NCI-H510A treated with DMSO at 0.1 percent for 48 hours (cell line): ENCODE measurements at regions not wholly inside any gene's neighbourhood (a gene's known extent, or its start where the extent isn't known, plus 50 kb on each side); places are given as distances from the start of the nearest gene placed in this dataset.
A peak's percentile ranks its signal among the peaks of the same experiment; 100 is the strongest.

ENCODE experiments used
- DNase-seq: peaks from one replicate; lab custom pipeline; 2025; lab: John Stamatoyannopoulos, UW

DNA sequence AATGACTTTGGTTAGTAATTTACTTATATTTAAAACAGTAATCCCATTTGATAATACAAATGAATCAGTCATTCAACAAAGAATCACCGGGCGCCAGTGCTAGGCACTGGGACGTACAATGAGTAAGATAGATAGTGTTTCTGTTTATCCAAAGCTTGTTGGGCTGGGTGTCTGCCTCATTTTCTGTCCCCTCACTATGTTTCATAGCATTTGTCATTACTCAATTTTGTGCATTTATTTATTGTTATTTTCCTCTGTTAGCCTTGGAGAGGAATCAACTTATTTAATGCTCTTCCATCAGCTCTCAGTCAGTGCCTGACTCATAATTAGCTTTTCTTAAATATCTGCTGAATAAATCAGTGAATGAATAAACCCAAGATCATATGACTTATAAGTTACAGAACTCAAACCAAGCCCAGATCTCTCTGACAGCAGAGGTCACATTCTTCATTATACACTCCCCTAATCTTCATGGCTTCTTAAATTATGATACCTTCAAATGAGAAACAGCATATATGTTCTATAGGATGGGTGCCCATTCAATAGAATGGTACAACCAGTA is 86.2 kb downstream of the TSPAN8 start:
- no peak for DNase-seq

DNA sequence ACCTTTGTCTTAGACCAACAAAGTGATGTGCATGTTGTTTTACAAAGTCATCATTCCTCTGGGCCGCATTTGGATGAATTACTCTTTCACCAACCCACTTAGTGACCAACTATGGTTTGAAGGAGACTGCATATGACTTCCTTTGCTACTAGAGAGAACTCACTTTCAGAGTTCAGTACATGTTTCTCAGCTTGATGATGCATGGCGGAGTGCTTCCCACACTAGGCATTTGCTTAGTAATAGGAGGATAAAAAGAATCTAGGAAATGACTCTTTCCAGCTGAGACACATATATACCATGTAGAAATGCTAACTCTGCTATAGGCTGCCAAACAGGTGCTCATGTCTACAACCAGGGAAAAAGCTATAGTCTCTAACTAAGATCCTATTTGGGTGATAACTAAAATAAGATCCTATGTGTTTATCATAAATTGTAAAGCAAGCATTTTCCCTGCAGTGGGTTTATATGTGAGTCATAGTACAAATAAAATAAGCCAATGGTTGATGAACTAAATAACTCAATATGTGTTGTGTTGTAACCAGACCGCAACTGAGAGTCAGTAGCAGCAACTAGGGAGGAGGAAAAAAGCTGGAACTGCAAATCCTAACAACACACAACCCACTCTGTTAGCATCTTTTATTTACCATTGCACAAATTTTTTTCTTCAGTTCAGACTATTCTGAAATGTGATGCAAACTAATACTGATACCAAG is 87.2 kb downstream of the TSPAN8 start:
- no peak for DNase-seq

- no peak for DNase-seq
Measured at GRCh38 chr12:71069311-71069710, 88.5 kb downstream of the TSPAN8 start.

GRCh38 chr12:71063087-71063486 is 94.7 kb downstream of the TSPAN8 start:
- no peak for DNase-seq

- no peak for DNase-seq
Measured at GRCh38 chr12:71061451-71061850, 96.3 kb downstream of the TSPAN8 start.

DNA sequence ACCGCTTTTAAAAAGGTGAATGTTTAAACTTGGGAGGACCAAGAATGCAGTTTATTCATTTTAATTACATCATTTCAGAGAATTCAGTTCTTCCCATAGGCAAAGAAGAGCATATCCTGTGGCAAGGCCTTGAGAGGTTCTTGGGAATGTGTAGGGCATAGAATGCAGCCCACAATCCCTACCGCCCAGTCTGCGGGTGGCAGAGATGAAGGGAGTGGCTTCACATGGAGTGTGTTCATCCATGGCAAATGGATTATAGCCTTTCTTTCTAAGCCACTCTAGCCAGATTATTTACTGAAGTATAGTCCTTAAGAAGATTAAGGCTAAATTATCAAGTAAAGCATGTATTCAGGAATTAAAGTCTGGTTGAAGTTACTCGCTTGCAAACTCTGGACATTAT is 97.4 kb downstream of the TSPAN8 start:
- DNase-seq: no peak

DNA sequence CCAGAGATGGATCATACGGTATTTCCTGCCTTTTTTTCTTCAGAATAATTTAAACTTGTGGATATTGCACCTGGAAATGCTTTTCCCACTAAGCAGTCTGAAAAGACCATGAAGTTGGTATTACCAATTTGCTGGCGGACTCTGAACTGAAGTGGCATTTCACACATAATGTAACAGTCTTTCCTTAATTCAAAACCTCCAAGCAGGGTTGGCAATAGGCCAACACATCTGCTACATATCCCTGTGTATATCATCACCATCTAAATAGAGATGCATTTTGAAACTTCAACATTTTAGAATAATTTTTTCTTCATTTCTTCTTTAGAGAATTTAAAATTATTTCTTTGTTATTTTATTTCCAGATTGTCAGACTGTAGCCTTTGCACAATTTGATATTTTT is 100.5 kb downstream of the TSPAN8 start:
- DNase-seq: peak; percentile 13

DNA sequence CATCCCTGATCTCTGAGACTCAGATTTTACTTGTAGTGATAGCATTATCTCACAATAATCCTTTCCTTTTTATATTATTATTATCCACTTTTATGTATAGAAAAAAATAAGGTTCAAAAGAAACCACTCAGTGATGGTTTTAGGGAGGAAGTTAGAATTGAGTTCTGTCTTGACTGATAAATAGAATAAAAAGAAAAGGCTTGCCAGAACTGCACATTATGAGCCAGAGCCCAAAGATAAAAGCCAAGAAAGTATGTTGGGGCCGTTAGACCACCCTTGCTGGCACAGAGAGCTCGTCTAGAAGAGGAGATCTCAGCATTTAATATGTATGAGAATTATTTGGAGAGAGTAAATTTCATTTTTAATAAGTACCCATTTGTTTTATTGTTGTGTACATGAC is 103.2 kb downstream of the TSPAN8 start:
- DNase-seq: no peak

- DNase-seq: no peak
Measured at GRCh38 chr12:71046215-71046614, 111.6 kb downstream of the TSPAN8 start.

DNA sequence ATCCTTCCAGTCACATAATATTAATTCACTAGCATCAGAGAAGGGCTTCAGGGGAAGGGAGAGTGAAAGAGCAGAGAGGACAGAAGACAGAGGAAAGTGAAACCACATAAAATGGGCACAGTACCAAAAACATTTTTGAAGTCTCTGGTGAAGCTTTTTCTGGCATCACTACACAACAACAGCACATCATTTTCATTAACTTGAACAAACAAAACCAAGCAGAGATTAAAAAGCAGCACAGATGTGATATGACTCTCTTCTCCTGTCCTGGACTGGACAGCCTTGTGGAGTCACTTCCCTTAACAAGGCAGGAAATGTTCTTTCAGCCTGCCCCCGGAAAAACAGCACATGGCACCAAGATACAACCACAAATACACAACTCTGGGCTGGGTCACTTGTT is 112.0 kb downstream of the TSPAN8 start:
- DNase-seq: no peak

DNA sequence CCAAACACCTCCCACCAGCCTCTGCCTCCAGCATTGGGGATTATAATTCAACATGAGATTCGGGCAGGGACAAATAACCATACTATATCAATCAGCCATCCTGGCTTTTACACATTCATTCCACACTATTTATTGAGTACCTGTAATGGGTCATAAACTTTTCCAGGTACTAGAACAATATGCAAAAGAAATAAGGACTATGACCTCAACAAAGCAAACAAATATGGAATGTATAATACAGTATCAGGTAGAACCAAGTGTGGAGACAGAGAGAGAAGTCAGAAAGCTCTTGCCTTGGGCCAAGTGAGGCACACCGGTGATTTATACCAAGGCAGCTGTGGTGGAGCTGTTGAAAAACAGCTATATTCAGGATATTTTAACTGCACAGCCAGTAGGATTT is 116.3 kb downstream of the TSPAN8 start:
- peak; percentile 53 for DNase-seq

GRCh38 chr12:71038960-71039359 is 118.4 kb upstream of the PTPRR start:
- DNase-seq: no peak

- DNase-seq: no peak
Measured at GRCh38 chr12:71036526-71036925, 116.0 kb upstream of the PTPRR start.

DNA sequence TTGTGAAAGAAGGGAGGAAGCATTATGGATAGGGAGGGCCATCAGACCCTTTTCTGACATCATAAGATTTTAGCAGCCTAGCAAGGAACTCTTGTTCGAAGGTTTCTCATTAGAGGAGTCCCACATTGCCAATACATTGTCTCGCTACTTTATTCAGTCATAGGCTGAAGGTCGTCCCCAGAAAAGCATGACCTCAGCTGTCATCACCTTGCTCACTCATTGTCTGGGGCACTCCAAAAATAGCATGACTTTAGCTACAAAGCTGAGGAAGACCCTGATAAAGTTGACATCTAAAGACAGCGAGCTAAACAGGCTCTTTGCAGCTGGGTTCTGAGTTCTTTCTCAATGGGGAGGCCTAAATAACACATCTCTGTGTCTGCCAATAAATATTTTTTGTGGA is 112.4 kb upstream of the PTPRR start:
- DNase-seq: no peak

DNA sequence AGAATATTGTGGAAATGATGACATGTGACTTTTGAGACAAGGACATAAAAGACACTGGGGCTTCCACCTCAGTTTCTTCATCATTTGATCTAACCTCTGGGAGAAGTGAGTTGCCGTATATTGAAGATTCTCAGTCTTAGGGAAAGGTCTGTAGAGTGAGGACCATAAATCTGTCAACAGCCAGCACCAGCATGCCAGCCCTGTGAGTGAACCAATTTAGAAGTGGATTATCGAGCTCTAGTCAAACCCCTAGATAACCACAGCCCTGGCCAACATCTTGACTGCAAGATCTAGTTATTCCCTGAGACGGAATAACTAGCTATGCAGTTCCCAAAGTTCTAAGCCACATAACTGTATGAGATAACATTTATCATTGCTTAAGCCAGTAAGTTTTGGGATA is 108.8 kb upstream of the PTPRR start:
- DNase-seq: peak; percentile 17

DNA sequence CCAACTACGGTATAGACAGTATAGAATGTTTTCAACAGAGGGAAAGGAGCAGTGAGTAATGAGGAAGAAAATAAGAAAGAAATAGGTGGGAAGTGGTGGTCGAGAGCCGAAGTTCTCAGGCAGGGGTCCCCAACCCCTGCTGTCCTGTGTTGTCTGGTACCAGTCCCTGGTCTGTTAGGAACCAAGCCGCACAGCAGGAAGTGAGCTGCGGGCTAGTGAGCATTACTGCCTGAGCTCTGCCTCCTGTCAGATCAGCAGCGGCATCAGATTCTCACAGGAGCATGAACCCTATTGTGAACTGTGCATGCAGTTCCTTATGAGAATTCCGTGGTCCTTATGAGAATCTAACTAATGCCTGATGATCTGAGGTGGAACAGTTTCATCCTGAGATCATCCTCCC is 107.3 kb upstream of the PTPRR start:
- DNase-seq: no peak

- no peak for DNase-seq
Measured at GRCh38 chr12:71024827-71025226, 104.3 kb upstream of the PTPRR start.

DNA sequence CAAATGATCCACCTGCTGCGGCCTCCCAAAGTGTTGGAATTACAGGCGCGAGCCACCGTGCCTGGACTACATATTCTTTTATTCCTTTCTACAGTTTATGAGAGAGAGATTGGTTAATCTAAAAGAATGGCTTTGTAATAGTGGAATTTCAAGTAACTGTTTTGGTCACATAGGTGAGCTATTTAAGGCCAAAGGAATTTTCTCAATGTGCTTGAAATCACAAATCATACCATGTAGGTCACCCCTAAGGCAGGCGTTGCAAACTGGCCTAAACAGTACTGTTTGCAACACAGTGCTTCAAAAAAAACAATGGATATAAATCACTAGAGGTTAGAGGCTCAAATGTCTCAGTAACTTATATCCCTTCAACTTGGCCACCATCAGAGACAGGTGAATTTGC is 103.7 kb upstream of the PTPRR start:
- no peak for DNase-seq

DNA sequence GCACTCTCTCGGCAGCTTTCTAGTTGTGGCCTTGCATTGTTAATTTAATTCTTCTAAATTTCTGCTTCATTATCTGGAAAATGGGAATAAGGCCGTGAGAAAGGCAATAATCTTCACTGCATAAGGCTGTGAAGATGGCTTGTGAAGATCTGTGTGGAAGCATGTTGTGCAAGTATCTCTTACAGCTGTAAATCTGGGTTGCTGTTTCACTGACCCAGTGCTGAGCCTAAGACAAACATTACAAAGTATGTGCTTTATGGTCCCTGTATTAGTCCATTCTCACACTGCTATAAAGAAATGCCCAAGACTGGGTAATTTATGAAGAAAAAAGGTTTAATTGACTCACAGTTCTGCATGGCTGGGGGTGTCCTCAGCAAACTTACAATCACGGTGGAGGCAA is 101.0 kb upstream of the PTPRR start:
- DNase-seq: no peak

- no peak for DNase-seq
Measured at GRCh38 chr12:71019282-71019831, 98.8 kb upstream of the PTPRR start.

GRCh38 chr12:71018682-71019081 is 98.1 kb upstream of the PTPRR start:
- no peak for DNase-seq

DNA sequence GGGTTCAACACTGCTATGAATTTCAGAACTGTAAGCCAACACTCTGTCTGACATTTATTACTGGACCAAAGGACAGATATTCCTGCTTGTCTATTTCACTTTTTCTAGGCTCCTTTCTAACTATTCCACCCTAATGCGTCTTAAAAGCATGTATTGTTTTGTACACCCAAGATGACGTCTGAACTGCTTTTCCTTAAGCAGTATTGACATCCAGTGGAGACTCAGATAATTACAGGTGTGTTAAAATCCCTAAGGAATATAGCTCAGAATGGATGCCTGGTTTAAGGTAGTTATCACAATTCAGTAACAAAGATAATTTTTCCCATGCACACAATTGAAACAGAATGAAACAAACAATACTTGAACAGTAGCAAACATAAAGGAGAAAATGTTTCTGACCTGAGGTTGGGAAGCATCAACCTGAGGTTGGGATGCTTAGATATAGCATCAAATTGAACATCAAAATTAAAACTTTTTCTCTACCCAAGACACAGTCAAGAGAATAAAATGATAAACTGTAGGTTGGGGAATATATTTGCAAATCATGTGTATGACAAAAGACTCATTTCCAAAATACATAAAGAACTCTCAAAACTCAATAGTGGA is 93.7 kb upstream of the PTPRR start:
- peak; percentile 9 for DNase-seq

DNA sequence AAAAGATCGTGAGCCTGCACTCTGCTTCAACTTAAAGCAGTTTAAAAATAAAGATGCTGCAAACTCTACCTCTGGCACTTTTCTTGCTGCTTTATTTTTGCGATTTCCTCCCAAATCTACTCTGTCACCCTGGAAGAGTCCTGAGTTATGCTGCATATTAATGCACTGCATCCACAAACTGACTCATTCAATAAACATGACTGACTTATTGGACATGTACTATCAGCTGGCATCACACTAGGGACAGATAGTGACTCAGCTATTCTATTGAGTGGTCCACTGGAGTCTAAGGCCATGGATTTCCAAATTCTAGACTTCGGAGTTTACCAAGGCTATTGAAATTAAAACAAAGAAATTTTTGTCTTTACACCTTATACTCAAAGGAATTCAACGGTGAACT is 90.7 kb upstream of the PTPRR start:
- DNase-seq: no peak

GRCh38 chr12:71010143-71010479 is 89.6 kb upstream of the PTPRR start:
- DNase-seq: no peak
